ENCODE measurements at regions not wholly inside any gene's neighbourhood (a gene's known extent, or its start where the extent isn't known, plus 50 kb on each side); places are given as distances from the start of the nearest gene placed in this dataset.

DNA sequence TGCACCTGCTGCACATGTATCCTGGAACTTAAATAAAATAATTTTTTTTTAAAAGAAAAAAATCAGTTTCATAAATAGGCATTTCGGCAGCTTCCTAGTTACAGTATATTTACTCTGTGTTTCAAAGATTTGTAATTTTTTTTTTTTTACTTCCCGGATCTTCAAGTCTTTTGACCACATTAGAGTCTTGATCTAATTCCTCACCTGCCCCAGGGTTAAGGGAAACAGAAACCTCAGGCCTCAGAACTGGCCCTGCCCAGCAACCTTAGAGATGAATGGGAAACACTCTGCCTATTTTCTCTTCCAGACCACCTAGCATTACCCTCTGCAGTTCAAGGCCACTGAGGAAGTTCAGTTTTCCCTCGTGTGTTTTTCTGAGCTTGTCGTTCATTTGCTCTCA is 304.0 kb downstream of the MAF start:
- no peak overlapping the region for H3K4me3 ChIP-seq (ENCODE audit: low read depth, low read length)
- DNase-seq (ENCODE audit: low read depth, low spot score): no peak
- in situ Hi-C loops (cut with HindIII; ENCODE audit: low sequenced_read_pairs): no loop called here
- TF ChIP-seq, protein P1, sequence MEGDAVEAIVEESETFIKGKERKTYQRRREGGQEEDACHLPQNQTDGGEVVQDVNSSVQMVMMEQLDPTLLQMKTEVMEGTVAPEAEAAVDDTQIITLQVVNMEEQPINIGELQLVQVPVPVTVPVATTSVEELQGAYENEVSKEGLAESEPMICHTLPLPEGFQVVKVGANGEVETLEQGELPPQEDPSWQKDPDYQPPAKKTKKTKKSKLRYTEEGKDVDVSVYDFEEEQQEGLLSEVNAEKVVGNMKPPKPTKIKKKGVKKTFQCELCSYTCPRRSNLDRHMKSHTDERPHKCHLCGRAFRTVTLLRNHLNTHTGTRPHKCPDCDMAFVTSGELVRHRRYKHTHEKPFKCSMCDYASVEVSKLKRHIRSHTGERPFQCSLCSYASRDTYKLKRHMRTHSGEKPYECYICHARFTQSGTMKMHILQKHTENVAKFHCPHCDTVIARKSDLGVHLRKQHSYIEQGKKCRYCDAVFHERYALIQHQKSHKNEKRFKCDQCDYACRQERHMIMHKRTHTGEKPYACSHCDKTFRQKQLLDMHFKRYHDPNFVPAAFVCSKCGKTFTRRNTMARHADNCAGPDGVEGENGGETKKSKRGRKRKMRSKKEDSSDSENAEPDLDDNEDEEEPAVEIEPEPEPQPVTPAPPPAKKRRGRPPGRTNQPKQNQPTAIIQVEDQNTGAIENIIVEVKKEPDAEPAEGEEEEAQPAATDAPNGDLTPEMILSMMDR (IDR thresholded peaks at IDR 0.05; ENCODE audit: low read depth, low read length): no peak

DNA sequence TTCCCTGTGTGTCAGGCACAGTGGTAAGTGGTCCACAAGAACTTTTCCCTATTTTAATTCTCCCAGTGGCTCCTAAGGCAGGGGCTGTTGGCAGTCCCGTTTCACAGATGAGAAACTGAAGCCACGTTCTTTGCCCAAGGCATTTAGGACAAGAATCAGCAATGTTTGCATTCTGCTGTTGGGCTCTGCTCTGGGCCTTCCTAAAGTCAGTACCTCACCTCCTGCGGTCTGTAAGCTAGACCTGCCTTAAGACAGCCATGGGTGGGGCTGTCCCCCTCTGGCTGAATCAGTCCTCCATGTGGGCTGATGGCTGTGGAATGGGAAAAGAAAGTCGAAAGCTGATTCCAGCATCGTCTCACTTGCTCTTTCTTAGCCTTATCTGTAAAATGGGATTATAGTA is 304.8 kb downstream of the MAF start:
- TF ChIP-seq, protein P1 (IDR thresholded peaks at IDR 0.05; ENCODE audit: low read depth, low read length): no peak
- in situ Hi-C loops (cut with HindIII; ENCODE audit: low sequenced_read_pairs): no loop called here
- no peak overlapping the region for H3K4me3 ChIP-seq (ENCODE audit: low read depth, low read length)
- no peak for DNase-seq (ENCODE audit: low read depth, low spot score)

DNA sequence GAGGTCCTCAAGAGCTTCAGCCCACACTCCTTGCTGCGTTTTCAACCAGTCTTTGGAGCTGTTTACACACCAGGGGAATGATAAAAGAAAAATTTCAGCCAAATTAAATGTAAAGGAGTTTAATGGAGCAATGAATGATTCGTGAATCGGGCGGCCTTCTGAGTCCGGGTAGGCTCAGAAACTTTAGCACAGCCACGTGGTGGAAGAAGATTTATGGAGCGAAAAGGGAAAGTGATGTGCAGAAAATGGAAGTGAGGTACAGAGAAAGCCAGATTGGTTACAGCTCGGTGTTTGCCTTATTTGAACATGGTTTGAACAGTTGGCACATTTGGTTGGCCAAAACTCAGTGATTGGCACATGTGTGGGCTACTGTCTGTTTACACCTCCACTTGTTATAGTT is 305.4 kb downstream of the MAF start:
- in situ Hi-C loops (cut with HindIII; ENCODE audit: low sequenced_read_pairs): no loop called here
- no peak for DNase-seq (ENCODE audit: low read depth, low spot score)
- no peak overlapping the region for H3K4me3 ChIP-seq (ENCODE audit: low read depth, low read length)
- TF ChIP-seq, protein P1 (IDR thresholded peaks at IDR 0.05; ENCODE audit: low read depth, low read length): no peak

DNA sequence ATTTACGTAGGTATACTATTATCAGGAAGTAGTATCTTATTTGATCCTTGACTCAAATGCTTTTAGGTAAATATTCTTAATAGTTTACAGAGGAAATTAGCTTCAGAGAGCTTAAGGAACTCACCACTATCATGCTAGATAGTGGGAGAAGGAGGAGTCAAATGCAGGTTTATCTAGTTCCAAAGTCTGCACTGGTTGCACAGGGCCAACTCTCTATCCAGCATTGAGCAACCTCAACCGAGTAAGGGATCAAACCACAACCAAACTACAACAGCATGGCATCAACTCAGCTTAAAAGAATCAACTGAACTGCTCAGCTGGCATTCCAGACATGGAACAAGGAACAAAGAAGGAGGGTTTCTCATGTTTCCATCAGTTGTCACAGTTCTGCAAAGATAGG is 306.0 kb downstream of the MAF start:
- TF ChIP-seq, protein P1 (IDR thresholded peaks at IDR 0.05; ENCODE audit: low read depth, low read length): no peak
- no peak for DNase-seq (ENCODE audit: low read depth, low spot score)
- in situ Hi-C loops (cut with HindIII; ENCODE audit: low sequenced_read_pairs): no loop called here
- no peak overlapping the region for H3K4me3 ChIP-seq (ENCODE audit: low read depth, low read length)

DNA sequence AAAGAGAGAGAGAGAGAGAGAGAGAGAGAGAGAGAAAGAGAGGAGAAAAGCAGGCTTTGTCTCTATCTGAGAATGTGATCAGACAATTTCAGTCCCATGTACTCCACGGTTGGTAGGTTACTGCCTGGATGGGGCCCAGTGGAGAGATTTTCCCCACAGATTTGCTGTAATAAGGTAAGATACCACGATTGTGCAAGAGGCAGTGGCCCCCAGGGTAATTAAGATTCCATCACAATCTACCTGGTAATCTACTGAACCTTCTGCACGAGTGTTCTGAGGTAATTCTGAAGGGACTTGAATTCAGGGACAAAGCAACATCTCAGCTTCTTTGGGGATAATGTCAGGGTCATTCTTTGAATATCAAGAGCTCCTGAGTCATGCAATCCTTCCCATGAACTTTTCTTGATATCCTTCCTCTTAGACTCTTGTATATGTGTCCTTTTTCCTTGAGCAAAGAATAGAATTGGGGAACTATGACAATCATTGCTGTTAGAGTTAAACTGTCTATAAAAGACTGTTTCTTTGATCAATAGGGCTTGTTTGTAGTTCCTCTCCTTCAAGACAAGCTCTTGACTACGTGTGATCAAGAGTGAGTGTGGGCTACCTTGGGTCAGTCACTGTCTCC is 306.6 kb downstream of the MAF start:
- DNase-seq (ENCODE audit: low read depth, low spot score): no peak
- in situ Hi-C loops (cut with HindIII; ENCODE audit: low sequenced_read_pairs): no loop called here
- TF ChIP-seq, protein P1 (IDR thresholded peaks at IDR 0.05; ENCODE audit: low read depth, low read length): no peak
- H3K4me3 ChIP-seq (ENCODE audit: low read depth, low read length): no peak overlapping the region

DNA sequence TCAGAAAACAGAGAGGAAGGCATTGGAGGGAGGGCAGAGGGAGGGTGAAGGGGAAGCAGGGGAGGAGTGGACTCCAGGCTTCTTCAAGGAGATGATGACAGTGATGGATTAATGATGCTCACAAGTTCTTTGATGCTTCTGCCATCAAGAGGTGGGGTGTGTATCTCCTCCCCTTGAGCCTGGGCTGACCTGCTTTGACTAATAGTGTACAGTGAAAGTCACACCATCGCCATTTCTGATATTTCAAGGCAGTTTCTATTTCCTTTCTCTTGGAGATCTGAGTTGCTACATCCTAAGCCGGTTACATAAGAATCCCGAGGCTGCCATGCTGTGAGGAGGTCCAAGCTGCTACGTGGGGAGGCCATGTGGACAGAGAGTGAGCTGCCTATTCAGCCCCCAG is 312.5 kb downstream of the MAF start:
- in situ Hi-C loops (cut with HindIII; ENCODE audit: low sequenced_read_pairs): no loop called here
- H3K4me3 ChIP-seq (ENCODE audit: low read depth, low read length): no peak overlapping the region
- TF ChIP-seq, protein P1 (IDR thresholded peaks at IDR 0.05; ENCODE audit: low read depth, low read length): no peak
- no peak for DNase-seq (ENCODE audit: low read depth, low spot score)
